Fibroblast of lung (primary cell): ENCODE measurements at regions not wholly inside any gene's neighbourhood (a gene's known extent, or its start where the extent isn't known, plus 50 kb on each side); places are given as distances from the start of the nearest gene placed in this dataset.

Experiments used
- DNase-seq, 2 donors: peaks; one replicate each; pipeline versions ENCODE4 v3.0.0 to v3.0.0-alpha.2; 2010; ENCODE audit warnings: low read depth in 2 of 2
- H2AFZ ChIP-seq: 2 replicates; pipeline ENCODE4 v1.5.1; 2012; ENCODE audit warnings: low read length, control low read depth, inconsistent platforms
- H3K27ac ChIP-seq: 2 replicates; pipeline ENCODE4 v1.5.1; 2011; ENCODE audit warnings: low read length, control low read depth; ENCODE audit not compliant: insufficient read depth
- H3K27me3 ChIP-seq: 2 replicates; pipeline ENCODE4 v1.5.1; 2011; ENCODE audit warnings: mild to moderate bottlenecking, low read length; ENCODE audit not compliant: control insufficient read depth, insufficient read depth
- H3K36me3 ChIP-seq: 2 replicates; pipeline ENCODE4 v1.5.1; 2011; ENCODE audit warnings: low read length; ENCODE audit not compliant: control insufficient read depth, insufficient read depth
- H3K4me1 ChIP-seq: 2 replicates; pipeline ENCODE4 v1.5.1; 2011; ENCODE audit warnings: low read length; ENCODE audit not compliant: control insufficient read depth, insufficient read depth; ENCODE audit errors: extremely low read depth
- H3K4me2 ChIP-seq: 2 replicates; pipeline ENCODE4 v1.5.1; 2011; ENCODE audit warnings: low read length, control low read depth; ENCODE audit not compliant: insufficient read depth; ENCODE audit errors: extremely low read depth
- H3K4me3 ChIP-seq, 4 experiments: fragments of 200-600 bp in 1 of 4; sonication (generic) in 1 of 4; replicated peaks in 1 of 4; 2 replicates each; pipeline ENCODE4 v1.5.1; 2011 to 2016; ENCODE audit warnings: low read length in 4 of 4, low read depth in 3 of 4, mild to moderate bottlenecking in 3 of 4, control low read depth in 2 of 4, inconsistent platforms in 1 of 4, mixed read lengths in 1 of 4; ENCODE audit not compliant: insufficient read depth in 1 of 4; ENCODE audit errors: control extremely low read depth in 1 of 4
- H3K79me2 ChIP-seq: 2 replicates; pipeline ENCODE4 v1.5.1; 2012; ENCODE audit warnings: mild to moderate bottlenecking, low read length, inconsistent platforms; ENCODE audit not compliant: control insufficient read depth, insufficient read depth
- H3K9ac ChIP-seq: 2 replicates; pipeline ENCODE4 v1.5.1; 2011; ENCODE audit warnings: mild to moderate bottlenecking, low read length, control low read depth; ENCODE audit not compliant: insufficient read depth
- H3K9me3 ChIP-seq: 2 replicates; pipeline ENCODE4 v1.5.1; 2012; ENCODE audit warnings: low read depth, low read length; ENCODE audit not compliant: control insufficient read depth, insufficient read depth
- H4K20me1 ChIP-seq: 2 replicates; pipeline ENCODE4 v1.5.1; 2011; ENCODE audit warnings: low read length; ENCODE audit not compliant: control insufficient read depth, insufficient read depth; ENCODE audit errors: extremely low read depth
- EZH2 ChIP-seq: IDR thresholded peaks from 2 replicates; pipeline ENCODE4 v1.5.1; 2012; ENCODE audit warnings: low read length, control low read depth, mild to moderate bottlenecking; ENCODE audit errors: missing control alignments
- TF ChIP-seq, protein P1 (sequence below), 2 donors: IDR thresholded peaks in 1 of 2; conservative IDR thresholded peaks in 1 of 2; 1 replicate in 1 of 2; 2 replicates in 1 of 2; pipeline ENCODE4 v1.5.1; 2011 to 2012; ENCODE audit warnings: low read length in 2 of 2, control low read depth in 1 of 2, inconsistent platforms in 1 of 2, low read depth in 1 of 2, mild to moderate bottlenecking in 1 of 2

DNA sequence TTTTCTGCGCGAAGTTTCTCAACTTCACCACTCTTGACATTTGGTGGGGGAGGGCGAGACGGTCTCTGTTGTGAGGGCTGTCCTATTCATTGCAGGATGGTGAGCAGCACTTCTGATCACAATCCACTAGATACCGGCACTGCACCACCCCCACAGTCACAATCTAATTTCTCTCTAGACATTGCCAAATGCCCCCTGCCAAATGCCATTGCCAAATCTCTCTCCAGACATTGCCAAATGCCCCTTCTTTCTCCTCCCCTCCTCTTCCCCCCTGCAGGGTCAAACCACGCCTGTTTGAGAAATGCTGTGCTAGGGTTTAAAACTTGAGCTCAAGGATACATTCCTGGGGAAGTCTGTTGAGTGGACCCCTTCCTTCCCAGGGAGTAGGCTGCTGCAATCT, 603.5 kb upstream of the CDH4 start:
- H2AFZ ChIP-seq: no peak overlapping the region
- no peaks in the 10 kb centered on the region for H3K36me3 ChIP-seq
- no peaks in the 10 kb centered on the region for H3K4me1 ChIP-seq

DNA sequence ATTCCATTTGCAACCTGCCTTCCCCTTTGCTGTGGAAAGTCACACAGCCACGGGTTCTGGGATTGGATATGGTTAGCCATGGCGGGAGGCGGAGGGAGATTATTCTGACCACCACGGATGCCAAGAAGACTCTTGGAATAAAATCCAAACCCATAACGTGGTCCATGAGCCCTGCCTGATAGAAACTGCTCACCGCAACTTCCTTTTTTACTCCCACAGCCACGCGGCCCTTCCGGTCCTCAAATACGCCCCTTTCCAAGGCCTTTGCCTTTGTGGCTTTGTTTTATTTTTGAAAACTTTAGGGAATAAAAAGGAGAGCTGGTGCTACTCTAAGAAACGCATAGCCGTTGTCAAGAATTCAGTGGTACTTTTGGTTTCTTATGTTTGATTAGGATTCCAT, 602.5 kb upstream of the CDH4 start:
- Histone ChIP-seq H3K9me3 (no peaks in the 10 kb centered on the region), H3K4me3 (no peak overlapping the region), H3K4me1 (no peaks in the 10 kb centered on the region), H3K27ac (no peak overlapping the region), H3K9ac (no peak overlapping the region), H3K36me3 (no peaks in the 10 kb centered on the region), H3K4me2 (no peak overlapping the region), H2AFZ (no peak overlapping the region), H4K20me1 (no peaks in the 10 kb centered on the region), H3K79me2 (no peaks in the 10 kb centered on the region), H3K27me3 (no peaks in the 10 kb centered on the region)
- DNase-seq: no peak
- no peak for TF ChIP-seq EZH2
- TF ChIP-seq, protein P1, sequence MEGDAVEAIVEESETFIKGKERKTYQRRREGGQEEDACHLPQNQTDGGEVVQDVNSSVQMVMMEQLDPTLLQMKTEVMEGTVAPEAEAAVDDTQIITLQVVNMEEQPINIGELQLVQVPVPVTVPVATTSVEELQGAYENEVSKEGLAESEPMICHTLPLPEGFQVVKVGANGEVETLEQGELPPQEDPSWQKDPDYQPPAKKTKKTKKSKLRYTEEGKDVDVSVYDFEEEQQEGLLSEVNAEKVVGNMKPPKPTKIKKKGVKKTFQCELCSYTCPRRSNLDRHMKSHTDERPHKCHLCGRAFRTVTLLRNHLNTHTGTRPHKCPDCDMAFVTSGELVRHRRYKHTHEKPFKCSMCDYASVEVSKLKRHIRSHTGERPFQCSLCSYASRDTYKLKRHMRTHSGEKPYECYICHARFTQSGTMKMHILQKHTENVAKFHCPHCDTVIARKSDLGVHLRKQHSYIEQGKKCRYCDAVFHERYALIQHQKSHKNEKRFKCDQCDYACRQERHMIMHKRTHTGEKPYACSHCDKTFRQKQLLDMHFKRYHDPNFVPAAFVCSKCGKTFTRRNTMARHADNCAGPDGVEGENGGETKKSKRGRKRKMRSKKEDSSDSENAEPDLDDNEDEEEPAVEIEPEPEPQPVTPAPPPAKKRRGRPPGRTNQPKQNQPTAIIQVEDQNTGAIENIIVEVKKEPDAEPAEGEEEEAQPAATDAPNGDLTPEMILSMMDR (conservative IDR thresholded peaks at IDR 0.05 in 1 of 2, IDR thresholded peaks at IDR 0.05 in 1 of 2; ENCODE audit: low read depth in 1 of 2, low read length in 2 of 2): no peak

More for the DNA sequence above, 603.5 kb upstream of the CDH4 start:
- TF ChIP-seq EZH2: no peak
- TF ChIP-seq, protein P1 (conservative IDR thresholded peaks at IDR 0.05 in 1 of 2, IDR thresholded peaks at IDR 0.05 in 1 of 2; ENCODE audit: low read depth in 1 of 2, low read length in 2 of 2): no peak
- H3K9me3 ChIP-seq: no peaks in the 10 kb centered on the region
- no peak for DNase-seq
- H4K20me1 ChIP-seq: no peaks in the 10 kb centered on the region
- no peaks in the 10 kb centered on the region for H3K27me3 ChIP-seq
- no peak overlapping the region for H3K27ac ChIP-seq
- H3K79me2 ChIP-seq: no peaks in the 10 kb centered on the region
- H3K4me2 ChIP-seq: no peak overlapping the region
- H3K4me3 ChIP-seq: no peak overlapping the region
- H3K9ac ChIP-seq: no peak overlapping the region

DNA sequence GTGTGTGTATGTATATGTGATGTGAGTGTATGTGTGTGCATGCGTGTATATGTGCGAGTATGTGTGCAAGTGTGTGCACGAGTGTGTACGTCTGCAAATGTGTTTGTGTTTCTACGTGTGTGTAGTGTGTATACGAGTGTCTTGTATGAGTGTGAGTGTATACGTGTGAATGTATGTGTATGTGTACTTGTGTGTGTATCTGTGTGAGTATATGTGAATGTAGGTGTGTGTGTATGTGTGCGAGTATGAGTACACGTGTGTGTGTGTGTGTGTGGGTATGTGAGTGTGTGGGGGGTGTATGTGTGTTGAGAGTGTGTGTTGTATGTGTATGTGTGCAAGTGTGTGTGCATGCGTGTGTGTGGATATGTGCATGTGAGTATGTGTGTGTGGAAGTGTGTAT, 602.0 kb upstream of the CDH4 start:
- Histone ChIP-seq H4K20me1 (no peaks in the 10 kb centered on the region), H3K36me3 (no peaks in the 10 kb centered on the region), H3K9ac (no peak overlapping the region), H3K4me3 (no peak overlapping the region), H3K27ac (no peak overlapping the region), H3K79me2 (no peaks in the 10 kb centered on the region), H3K4me1 (no peaks in the 10 kb centered on the region), H2AFZ (no peak overlapping the region), H3K4me2 (no peak overlapping the region), H3K27me3 (no peaks in the 10 kb centered on the region), H3K9me3 (no peaks in the 10 kb centered on the region)
- no peak for TF ChIP-seq EZH2
- TF ChIP-seq, protein P1 (conservative IDR thresholded peaks at IDR 0.05 in 1 of 2, IDR thresholded peaks at IDR 0.05 in 1 of 2; ENCODE audit: low read depth in 1 of 2, low read length in 2 of 2): no peak
- no peak for DNase-seq
